ENCODE measurements at regions not wholly inside any gene's neighbourhood (a gene's known extent, or its start where the extent isn't known, plus 50 kb on each side); places are given as distances from the start of the nearest gene placed in this dataset.

DNA sequence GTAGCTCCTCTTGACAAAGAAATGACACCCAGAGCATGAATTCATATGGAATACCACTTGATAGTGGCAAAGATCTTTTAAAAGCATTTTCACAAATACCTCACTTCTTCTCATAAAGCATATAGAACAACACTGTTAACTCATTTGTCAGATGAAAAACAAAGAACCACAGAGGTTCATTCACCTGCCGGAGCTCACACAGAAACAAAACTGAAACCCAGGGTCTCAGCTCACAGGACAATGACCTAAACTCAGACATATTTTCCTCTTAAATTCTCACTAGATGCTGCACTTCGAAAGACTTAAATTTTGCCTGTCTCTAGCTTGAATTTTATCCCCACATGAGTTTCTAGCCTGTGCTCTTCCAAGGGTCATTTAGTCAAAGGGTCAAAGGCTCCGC, 339.0 kb downstream of the KCNN2 start:
- intact Hi-C loops (cut with DNase I), result no loop called here
- no peak overlapping the region for H3K27ac ChIP-seq
- no peaks in the 10 kb centered on the region for H3K9me3 ChIP-seq
- TF ChIP-seq POLR2A (IDR thresholded peaks at IDR 0.05), result no peak
- TF ChIP-seq, protein P1, sequence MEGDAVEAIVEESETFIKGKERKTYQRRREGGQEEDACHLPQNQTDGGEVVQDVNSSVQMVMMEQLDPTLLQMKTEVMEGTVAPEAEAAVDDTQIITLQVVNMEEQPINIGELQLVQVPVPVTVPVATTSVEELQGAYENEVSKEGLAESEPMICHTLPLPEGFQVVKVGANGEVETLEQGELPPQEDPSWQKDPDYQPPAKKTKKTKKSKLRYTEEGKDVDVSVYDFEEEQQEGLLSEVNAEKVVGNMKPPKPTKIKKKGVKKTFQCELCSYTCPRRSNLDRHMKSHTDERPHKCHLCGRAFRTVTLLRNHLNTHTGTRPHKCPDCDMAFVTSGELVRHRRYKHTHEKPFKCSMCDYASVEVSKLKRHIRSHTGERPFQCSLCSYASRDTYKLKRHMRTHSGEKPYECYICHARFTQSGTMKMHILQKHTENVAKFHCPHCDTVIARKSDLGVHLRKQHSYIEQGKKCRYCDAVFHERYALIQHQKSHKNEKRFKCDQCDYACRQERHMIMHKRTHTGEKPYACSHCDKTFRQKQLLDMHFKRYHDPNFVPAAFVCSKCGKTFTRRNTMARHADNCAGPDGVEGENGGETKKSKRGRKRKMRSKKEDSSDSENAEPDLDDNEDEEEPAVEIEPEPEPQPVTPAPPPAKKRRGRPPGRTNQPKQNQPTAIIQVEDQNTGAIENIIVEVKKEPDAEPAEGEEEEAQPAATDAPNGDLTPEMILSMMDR (IDR thresholded peaks at IDR 0.05), result no peak
- no peak for TF ChIP-seq EP300 (IDR thresholded peaks at IDR 0.05)
- no peaks in the 10 kb centered on the region for H3K4me1 ChIP-seq (ENCODE audit: insufficient read depth)
- no peak for DNase-seq
- no peaks in the 10 kb centered on the region for H3K36me3 ChIP-seq
- no peaks in the 10 kb centered on the region for H3K27me3 ChIP-seq
- no peak overlapping the region for H3K4me3 ChIP-seq
- 82 to 87% (median 85%) methylated on average over 3 of the region's 3 CpGs for WGBS, 3 donors

DNA sequence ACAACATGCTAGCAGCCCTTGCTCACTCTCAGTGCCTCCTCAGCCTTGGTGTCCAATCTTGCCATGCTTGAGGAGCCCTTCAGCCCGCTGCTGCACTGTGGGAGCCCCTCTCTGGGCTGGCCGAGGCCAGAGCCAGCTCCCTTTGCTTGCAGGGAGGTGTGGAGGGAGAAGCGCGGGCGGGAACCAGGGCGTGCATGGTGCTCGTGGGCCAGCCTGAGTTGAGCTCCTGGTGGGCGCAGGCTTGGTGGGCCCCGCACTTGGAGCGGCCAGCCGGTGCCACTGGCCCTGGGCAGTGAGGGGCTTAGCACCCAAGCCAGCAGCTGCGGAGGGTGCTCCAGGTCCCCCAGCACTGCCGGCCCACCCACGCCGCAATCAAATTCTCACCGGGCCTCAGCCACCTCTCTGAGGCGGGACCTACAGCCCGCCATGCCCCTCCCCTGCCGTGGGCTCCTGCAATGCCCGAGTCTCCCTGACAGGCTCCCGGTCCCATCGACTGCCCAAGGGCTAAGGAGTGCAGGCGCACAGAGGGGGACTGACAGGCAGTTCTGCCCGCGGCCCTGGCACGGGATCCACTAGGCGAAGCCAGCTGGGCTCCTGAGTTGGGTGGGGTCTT, 333.5 kb downstream of the KCNN2 start:
- Histone ChIP-seq H3K27ac (no peak overlapping the region), H3K9me3 (no peaks in the 10 kb centered on the region), H3K27me3 (no peaks in the 10 kb centered on the region), H3K4me3 (no peak overlapping the region), H3K4me1 (ENCODE audit: insufficient read depth) (no peaks in the 10 kb centered on the region), H3K36me3 (no peaks in the 10 kb centered on the region)
- no peak for DNase-seq
- intact Hi-C loops (cut with DNase I), result no loop called here
- 92 to 95% (median 92%) methylated on average over 27 of the region's 27 CpGs for WGBS, 3 donors
- TF ChIP-seq, protein P1 (IDR thresholded peaks at IDR 0.05), result no peak
- TF ChIP-seq EP300 (IDR thresholded peaks at IDR 0.05), result no peak
- TF ChIP-seq POLR2A (IDR thresholded peaks at IDR 0.05), result no peak

DNA sequence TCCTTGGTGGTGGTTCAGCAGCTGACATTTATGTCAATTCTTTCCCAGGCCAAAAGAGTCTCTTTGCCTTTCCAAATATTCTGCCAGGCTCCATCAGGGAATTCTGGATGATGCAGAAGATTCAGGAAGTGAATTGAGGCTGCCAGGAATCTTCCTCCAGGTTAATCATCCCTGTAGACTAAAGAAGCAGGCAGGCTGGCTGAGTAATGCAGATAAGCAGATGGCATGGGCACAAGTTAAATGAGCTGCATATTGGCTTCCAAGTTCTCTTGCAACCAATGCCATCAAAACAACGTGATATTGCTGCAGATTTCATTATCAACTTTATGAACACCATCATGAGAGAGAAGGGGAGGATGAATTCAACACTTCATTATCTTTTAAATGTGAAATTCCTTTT, 324.5 kb downstream of the KCNN2 start:
- TF ChIP-seq EP300 (IDR thresholded peaks at IDR 0.05) (no peak), POLR2A (IDR thresholded peaks at IDR 0.05) (no peak)
- TF ChIP-seq, protein P1 (IDR thresholded peaks at IDR 0.05), result no peak
- H3K27me3 ChIP-seq, result no peaks in the 10 kb centered on the region
- no peaks in the 10 kb centered on the region for H3K9me3 ChIP-seq
- DNase-seq, result no peak
- 48 to 70% (median 54%) methylated on average over 1 of the region's 1 CpG for WGBS, 3 donors
- intact Hi-C loops (cut with DNase I), result no loop called here
- H3K27ac ChIP-seq, result no peak overlapping the region
- H3K4me3 ChIP-seq, result no peak overlapping the region
- H3K36me3 ChIP-seq, result no peaks in the 10 kb centered on the region
- no peaks in the 10 kb centered on the region for H3K4me1 ChIP-seq (ENCODE audit: insufficient read depth)

DNA sequence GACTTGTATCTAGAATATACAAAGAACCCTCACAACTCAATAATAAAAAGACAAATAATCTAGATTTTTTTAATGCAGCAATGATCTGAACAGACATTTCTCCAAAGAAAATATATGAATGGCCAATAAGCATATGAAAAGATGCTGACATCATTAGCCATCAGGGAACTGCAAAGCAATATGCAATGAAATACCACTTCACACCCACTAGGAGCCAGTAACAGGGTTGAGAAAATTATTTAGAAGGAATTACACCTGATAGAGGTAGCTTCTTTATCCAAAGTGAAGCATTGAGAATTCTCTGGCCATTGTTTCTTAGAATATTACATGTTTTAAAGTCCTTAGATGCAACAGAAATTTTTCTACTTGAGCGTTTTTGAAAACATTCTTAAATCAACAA, 316.9 kb downstream of the KCNN2 start:
- Histone ChIP-seq H3K9me3 (no peaks in the 10 kb centered on the region), H3K27ac (no peak overlapping the region), H3K36me3 (no peaks in the 10 kb centered on the region), H3K4me1 (ENCODE audit: insufficient read depth) (no peaks in the 10 kb centered on the region), H3K4me3 (no peak overlapping the region), H3K27me3 (no peaks in the 10 kb centered on the region)
- DNase-seq, result no peak
- intact Hi-C loops (cut with DNase I), result no loop called here
- no peak for TF ChIP-seq EP300 (IDR thresholded peaks at IDR 0.05)
- TF ChIP-seq POLR2A (IDR thresholded peaks at IDR 0.05), result no peak
- TF ChIP-seq, protein P1 (IDR thresholded peaks at IDR 0.05), result no peak
- WGBS, 3 donors, result 56 to 73% (median 71%) methylated on average over 1 of the region's 1 CpG
